ENCODE measurements at regions not wholly inside any gene's neighbourhood (a gene's known extent, or its start where the extent isn't known, plus 50 kb on each side); places are given as distances from the start of the nearest gene placed in this dataset.
A peak's percentile ranks its signal among the peaks of the same experiment; 100 is the strongest.

DNA sequence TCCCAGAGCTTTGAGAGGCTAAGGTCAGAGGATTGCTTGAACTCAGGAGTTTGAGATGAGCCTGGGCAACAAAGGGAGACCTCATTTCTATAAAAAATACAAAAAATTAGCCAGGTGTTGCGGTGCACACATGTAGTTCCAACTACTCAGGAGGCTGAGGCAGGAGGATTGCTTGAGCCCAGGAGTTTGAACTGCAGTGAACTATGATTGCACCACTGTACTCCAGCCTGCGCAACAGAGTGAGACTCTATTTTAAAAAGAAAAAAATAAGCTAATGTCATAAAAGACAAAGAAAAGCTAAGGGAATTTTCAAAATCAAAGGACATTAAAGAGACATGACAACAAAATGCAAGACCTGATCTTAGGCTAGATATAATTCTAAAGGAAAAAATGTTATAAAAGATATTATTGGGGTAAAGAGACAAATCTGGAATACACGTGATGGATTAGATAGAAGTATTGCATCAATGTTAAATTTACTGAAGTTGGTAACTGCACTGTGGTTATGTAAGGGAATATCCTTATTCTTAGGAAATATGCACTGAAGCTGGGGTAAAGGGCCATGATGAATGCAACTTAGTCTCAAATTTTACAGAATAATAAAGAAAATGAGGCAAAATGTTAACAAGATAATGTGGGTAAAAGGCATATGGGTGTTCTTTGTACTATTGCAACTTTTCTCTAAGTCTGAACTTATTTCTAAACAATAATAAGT lies 75.2 kb downstream of the SPRY1 start:
- H4K20me1 ChIP-seq (ENCODE audit: insufficient read depth, low read length), result no peaks in the 10 kb centered on the region
- no peak overlapping the region for H3K4me3 ChIP-seq (ENCODE audit: low read depth, low read length, poor library complexity, severe bottlenecking)
- peaks cover 25% of the 10 kb centered on the region for H3K4me1 ChIP-seq (ENCODE audit: insufficient read depth, low read length, poor library complexity, severe bottlenecking)
- H3K4me2 ChIP-seq (ENCODE audit: low read length), result no peak overlapping the region
- no peak for DNase-seq (ENCODE audit: low spot score)
- H3K27ac ChIP-seq (ENCODE audit: low read depth, low read length, poor library complexity, severe bottlenecking), result no peak overlapping the region
- ChIA-PET CTCF (ENCODE audit: unreplicated experiment) (no interaction called here), POLR2A (interaction anchor here (0.8 to 2.3 kb wide), 5 partner anchors 12 to 52 kb away, joined by 3 to 9 read pairs (median 4); no protein-coding TSS in a partner anchor)
- no peaks in the 10 kb centered on the region for H3K9me2 ChIP-seq (ENCODE audit: insufficient read depth, low read length)
- 0 out of 2 replicates have a peak overlapping the region, but pooled peaks have one; percentile 18 for H2AFZ ChIP-seq (ENCODE audit: low read length)
- BruUV-seq (replicated peaks), result no TSS peak
- no peaks in the 10 kb centered on the region for H3K36me3 ChIP-seq (ENCODE audit: insufficient read depth, low read length)
- no peaks in the 10 kb centered on the region for H3K9me3 ChIP-seq (ENCODE audit: low read length)
- H3K79me2 ChIP-seq (ENCODE audit: insufficient read depth, low read depth, low read length), result no peaks in the 10 kb centered on the region
- TF ChIP-seq, protein P1, sequence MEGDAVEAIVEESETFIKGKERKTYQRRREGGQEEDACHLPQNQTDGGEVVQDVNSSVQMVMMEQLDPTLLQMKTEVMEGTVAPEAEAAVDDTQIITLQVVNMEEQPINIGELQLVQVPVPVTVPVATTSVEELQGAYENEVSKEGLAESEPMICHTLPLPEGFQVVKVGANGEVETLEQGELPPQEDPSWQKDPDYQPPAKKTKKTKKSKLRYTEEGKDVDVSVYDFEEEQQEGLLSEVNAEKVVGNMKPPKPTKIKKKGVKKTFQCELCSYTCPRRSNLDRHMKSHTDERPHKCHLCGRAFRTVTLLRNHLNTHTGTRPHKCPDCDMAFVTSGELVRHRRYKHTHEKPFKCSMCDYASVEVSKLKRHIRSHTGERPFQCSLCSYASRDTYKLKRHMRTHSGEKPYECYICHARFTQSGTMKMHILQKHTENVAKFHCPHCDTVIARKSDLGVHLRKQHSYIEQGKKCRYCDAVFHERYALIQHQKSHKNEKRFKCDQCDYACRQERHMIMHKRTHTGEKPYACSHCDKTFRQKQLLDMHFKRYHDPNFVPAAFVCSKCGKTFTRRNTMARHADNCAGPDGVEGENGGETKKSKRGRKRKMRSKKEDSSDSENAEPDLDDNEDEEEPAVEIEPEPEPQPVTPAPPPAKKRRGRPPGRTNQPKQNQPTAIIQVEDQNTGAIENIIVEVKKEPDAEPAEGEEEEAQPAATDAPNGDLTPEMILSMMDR (conservative IDR thresholded peaks at IDR 0.05; ENCODE audit: low read length), result no peak
- TF ChIP-seq EZH2phosphoT487 (IDR thresholded peaks at IDR 0.05; ENCODE audit: borderline replicate concordance, low read depth, low read length), result no peak
- intact Hi-C loops (cut with micrococcal nuclease; ENCODE audit: unreplicated experiment), result no loop called here

DNA sequence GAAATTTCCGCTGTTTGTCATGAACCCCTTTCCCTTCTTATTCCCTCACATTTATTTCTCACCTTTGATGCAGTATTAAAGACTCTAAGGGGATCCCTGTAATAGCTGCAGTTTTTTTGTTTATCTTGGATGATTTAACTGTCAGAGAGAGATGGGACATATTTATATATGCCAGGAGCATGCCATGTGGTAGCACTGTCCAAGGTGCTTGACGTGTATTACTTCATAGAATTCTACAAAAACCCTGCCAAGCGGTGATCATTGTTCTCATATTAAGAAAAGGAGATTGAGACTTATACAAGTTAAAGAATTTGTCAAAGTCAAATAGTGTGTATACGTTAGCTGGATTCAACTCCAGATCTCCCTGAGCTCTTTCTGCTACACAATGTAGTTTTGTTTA lies 78.2 kb downstream of the SPRY1 start:
- CTCF ChIA-PET (ENCODE audit: unreplicated experiment), result no interaction called here
- H3K79me2 ChIP-seq (ENCODE audit: insufficient read depth, low read depth, low read length), result no peaks in the 10 kb centered on the region
- intact Hi-C loops (cut with micrococcal nuclease; ENCODE audit: unreplicated experiment), result no loop called here
- peaks cover 45% of the 10 kb centered on the region for H3K4me1 ChIP-seq (ENCODE audit: insufficient read depth, low read length, poor library complexity, severe bottlenecking)
- no peak overlapping the region for H3K27ac ChIP-seq (ENCODE audit: low read depth, low read length, poor library complexity, severe bottlenecking)
- no peak overlapping the region for H3K4me3 ChIP-seq (ENCODE audit: low read depth, low read length, poor library complexity, severe bottlenecking)
- no TSS peak for BruUV-seq (replicated peaks)
- no peak overlapping the region for H2AFZ ChIP-seq (ENCODE audit: low read length)
- no peak for TF ChIP-seq EZH2phosphoT487 (IDR thresholded peaks at IDR 0.05; ENCODE audit: borderline replicate concordance, low read depth, low read length)
- TF ChIP-seq, protein P1 (conservative IDR thresholded peaks at IDR 0.05; ENCODE audit: low read length), result no peak
- POLR2A ChIA-PET, result interaction anchor here (0.7 to 1.0 kb wide), 2 partner anchors 22 to 115 kb away, joined by 3 read pairs; no protein-coding TSS in a partner anchor
- H3K9me2 ChIP-seq (ENCODE audit: insufficient read depth, low read length), result no peaks in the 10 kb centered on the region
- H3K4me2 ChIP-seq (ENCODE audit: low read length), result no peak overlapping the region
- no peak for DNase-seq (ENCODE audit: low spot score)
- H4K20me1 ChIP-seq (ENCODE audit: insufficient read depth, low read length), result no peaks in the 10 kb centered on the region
- no peaks in the 10 kb centered on the region for H3K9me3 ChIP-seq (ENCODE audit: low read length)
- H3K36me3 ChIP-seq (ENCODE audit: insufficient read depth, low read length), result no peaks in the 10 kb centered on the region

- H3K4me3 ChIP-seq (ENCODE audit: low read depth, low read length, poor library complexity, severe bottlenecking), result no peak overlapping the region
- intact Hi-C loops (cut with micrococcal nuclease; ENCODE audit: unreplicated experiment), result no loop called here
- H3K4me1 ChIP-seq (ENCODE audit: insufficient read depth, low read length, poor library complexity, severe bottlenecking), result peaks cover 38% of the 10 kb centered on the region
- H4K20me1 ChIP-seq (ENCODE audit: insufficient read depth, low read length), result no peaks in the 10 kb centered on the region
- ChIA-PET CTCF (ENCODE audit: unreplicated experiment) (no interaction called here), POLR2A (interaction anchor here (0.8 kb wide), 1 partner anchor 14 kb away, joined by 3 read pairs; no protein-coding TSS in a partner anchor)
- H3K27ac ChIP-seq (ENCODE audit: low read depth, low read length, poor library complexity, severe bottlenecking), result no peak overlapping the region
- BruUV-seq (replicated peaks), result no TSS peak
- no peak for TF ChIP-seq EZH2phosphoT487 (IDR thresholded peaks at IDR 0.05; ENCODE audit: borderline replicate concordance, low read depth, low read length)
- TF ChIP-seq, protein P1 (conservative IDR thresholded peaks at IDR 0.05; ENCODE audit: low read length), result no peak
- no peaks in the 10 kb centered on the region for H3K36me3 ChIP-seq (ENCODE audit: insufficient read depth, low read length)
- no peaks in the 10 kb centered on the region for H3K79me2 ChIP-seq (ENCODE audit: insufficient read depth, low read depth, low read length)
- no peaks in the 10 kb centered on the region for H3K9me3 ChIP-seq (ENCODE audit: low read length)
- no peak overlapping the region for H3K4me2 ChIP-seq (ENCODE audit: low read length)
- no peak overlapping the region for H2AFZ ChIP-seq (ENCODE audit: low read length)
- no peak for DNase-seq (ENCODE audit: low spot score)
- H3K9me2 ChIP-seq (ENCODE audit: insufficient read depth, low read length), result no peaks in the 10 kb centered on the region
Observed at GRCh38 chr4:123476089-123476488, 79.5 kb downstream of the SPRY1 start.

Measured in OCI-LY7 (cell line).